Endometrium (tissue), 2 donors: ENCODE measurements at regions not wholly inside any gene's neighbourhood (a gene's known extent, or its start where the extent isn't known, plus 50 kb on each side); places are given as distances from the start of the nearest gene placed in this dataset.
"Not testable (repeated sequence)": the region's sequence is repeated elsewhere in the genome, so short reads cannot be mapped to it uniquely, and the experiment has no call there.

Experiments used
- FAIRE-seq: peaks from 2 replicates; lab custom pipeline; 2012; peaks lifted over from hg19 to GRCh38; lab: Jason Lieb, UNC
- donor health status: control.
- donor health status: control.

GRCh38 chr15:70523616-70524015, 239.7 kb downstream of the UACA start:
- FAIRE-seq: no peak

- no peak for FAIRE-seq
Observed at GRCh38 chr15:70523192-70523591, 240.2 kb downstream of the UACA start.

GRCh38 chr15:70522323-70522966, 240.9 kb downstream of the UACA start:
- FAIRE-seq: no peak

- no peak for FAIRE-seq
Observed at GRCh38 chr15:70521576-70522322, 241.6 kb downstream of the UACA start.

GRCh38 chr15:70519616-70520015, 243.7 kb downstream of the UACA start:
- FAIRE-seq: no peak

- FAIRE-seq: no peak
Observed at GRCh38 chr15:70519004-70519365, 244.4 kb downstream of the UACA start.

GRCh38 chr15:70518201-70519003, 245.0 kb downstream of the UACA start:
- FAIRE-seq: no peak

- no peak for FAIRE-seq
Observed at GRCh38 chr15:70517194-70517590, 246.2 kb downstream of the UACA start.

- FAIRE-seq: no peak
Observed at GRCh38 chr15:70516408-70517193, 246.8 kb downstream of the UACA start.

- no peak for FAIRE-seq
Observed at GRCh38 chr15:70514251-70514650, 249.1 kb downstream of the UACA start.

GRCh38 chr15:70513819-70514218, 249.5 kb downstream of the UACA start:
- no peak for FAIRE-seq

- FAIRE-seq: no peak
Observed at GRCh38 chr15:70512772-70513362, 250.5 kb downstream of the UACA start.

GRCh38 chr15:70511972-70512587, 251.3 kb downstream of the UACA start:
- FAIRE-seq: not testable (repeated sequence)

GRCh38 chr15:70510433-70510832, 252.9 kb downstream of the UACA start:
- FAIRE-seq: no peak

- no peak for FAIRE-seq
Observed at GRCh38 chr15:70509731-70510143, 253.6 kb downstream of the UACA start.

- no peak for FAIRE-seq
Observed at GRCh38 chr15:70509282-70509662, 254.1 kb downstream of the UACA start.

- FAIRE-seq: no peak
Observed at GRCh38 chr15:70508561-70509281, 254.6 kb downstream of the UACA start.

- FAIRE-seq: no peak
Observed at GRCh38 chr15:70507772-70508371, 255.5 kb downstream of the UACA start.

GRCh38 chr15:70505936-70506912, 257.1 kb downstream of the UACA start:
- no peak for FAIRE-seq
